CD1c-positive myeloid dendritic cell (primary cell): ENCODE measurements at regions not wholly inside any gene's neighbourhood (a gene's known extent, or its start where the extent isn't known, plus 50 kb on each side); places are given as distances from the start of the nearest gene placed in this dataset.

Experiments
- DNase-seq: peaks from one replicate; pipeline ENCODE4 v3.0.0-alpha.2; 2016; ENCODE audit errors: extremely low spot score

GRCh38 chr10:78540355-78541076 lies 506.9 kb downstream of the RPS24 start:
- DNase-seq = no peak

- no peak for DNase-seq
Measured at GRCh38 chr10:78541481-78542140, 507.9 kb downstream of the RPS24 start.

- no peak for DNase-seq
Measured at GRCh38 chr10:78542141-78542489, 508.5 kb downstream of the RPS24 start.

- DNase-seq = no peak
Measured at GRCh38 chr10:78542521-78542920, 508.9 kb downstream of the RPS24 start.

- no peak for DNase-seq
Measured at GRCh38 chr10:78543031-78543748, 509.5 kb downstream of the RPS24 start.

- DNase-seq = peak; percentile 42
Measured at GRCh38 chr10:78543749-78544362, 510.2 kb downstream of the RPS24 start.

- no peak for DNase-seq
Measured at GRCh38 chr10:78544423-78545090, 510.9 kb downstream of the RPS24 start.

- DNase-seq = no peak
Measured at GRCh38 chr10:78545756-78546155, 512.1 kb downstream of the RPS24 start.

- DNase-seq = no peak
Measured at GRCh38 chr10:78547397-78547796, 513.7 kb downstream of the RPS24 start.

- DNase-seq = no peak
Measured at GRCh38 chr10:78547905-78548304, 514.2 kb downstream of the RPS24 start.

- no peak for DNase-seq
Measured at GRCh38 chr10:78548369-78548768, 514.7 kb downstream of the RPS24 start.

GRCh38 chr10:78549140-78549935 lies 515.7 kb downstream of the RPS24 start:
- DNase-seq = no peak

GRCh38 chr10:78550090-78550489 lies 516.4 kb downstream of the RPS24 start:
- DNase-seq = no peak

- DNase-seq = no peak
Measured at GRCh38 chr10:78550716-78551115, 517.1 kb downstream of the RPS24 start.

GRCh38 chr10:78551184-78552005 lies 517.4 kb upstream of the ZMIZ1 start:
- DNase-seq = no peak

GRCh38 chr10:78552261-78552811 lies 516.4 kb upstream of the ZMIZ1 start:
- no peak for DNase-seq

GRCh38 chr10:78553792-78554191 lies 515.0 kb upstream of the ZMIZ1 start:
- no peak for DNase-seq

- no peak for DNase-seq
Measured at GRCh38 chr10:78555128-78555527, 513.6 kb upstream of the ZMIZ1 start.

GRCh38 chr10:78556705-78557432 lies 511.9 kb upstream of the ZMIZ1 start:
- DNase-seq = peak; percentile 74
